ENCODE measurements at regions not wholly inside any gene's neighbourhood (a gene's known extent, or its start where the extent isn't known, plus 50 kb on each side); places are given as distances from the start of the nearest gene placed in this dataset.

DNA sequence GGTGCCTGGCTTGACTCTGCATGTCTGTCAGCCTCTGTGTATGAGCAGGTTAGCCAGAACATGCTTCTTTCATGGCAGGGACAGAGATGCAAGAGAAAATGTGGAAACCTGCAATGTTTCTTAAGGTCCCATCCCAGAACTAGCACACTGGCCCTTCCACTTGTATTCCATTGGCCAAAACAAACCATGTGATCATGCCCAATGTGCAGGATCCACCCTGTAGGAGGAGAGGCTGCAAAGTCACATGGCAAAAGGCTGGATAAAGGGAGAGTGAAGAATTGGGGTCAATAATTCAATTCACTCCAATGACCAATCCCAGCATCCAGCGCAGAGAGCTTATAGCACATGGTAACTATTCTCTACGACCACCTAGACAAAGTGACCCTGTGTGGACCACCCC is 405.5 kb downstream of the MIAT start:
- no peak for ATAC-seq
- TF ChIP-seq ARNTL (CRISPR knock-in tag; IDR thresholded peaks at IDR 0.05; ENCODE audit: borderline replicate concordance, low read depth) (no peak), ESRRG (CRISPR knock-in tag; IDR thresholded peaks at IDR 0.05) (no peak), BACH2 (CRISPR knock-in tag; IDR thresholded peaks at IDR 0.05; ENCODE audit: borderline replicate concordance) (no peak), OSR1 (CRISPR knock-in tag; IDR thresholded peaks at IDR 0.05) (no peak), PATZ1 (CRISPR knock-in tag; IDR thresholded peaks at IDR 0.05; ENCODE audit: borderline replicate concordance) (no peak), TCF4 (CRISPR knock-in tag; IDR thresholded peaks at IDR 0.05; ENCODE audit: borderline replicate concordance) (no peak), ZFP30 (CRISPR knock-in tag; IDR thresholded peaks at IDR 0.05) (no peak), ZNF565 (CRISPR knock-in tag; conservative IDR thresholded peaks at IDR 0.05; ENCODE audit: low read depth) (no peak), PPARA (CRISPR knock-in tag; IDR thresholded peaks at IDR 0.05; ENCODE audit: borderline replicate concordance) (no peak), ISL1 (CRISPR knock-in tag; IDR thresholded peaks at IDR 0.05) (no peak), GLIS3 (CRISPR knock-in tag; IDR thresholded peaks at IDR 0.05) (no peak), ZNF8 (CRISPR knock-in tag; IDR thresholded peaks at IDR 0.05) (no peak)
- TF ChIP-seq, protein P1, sequence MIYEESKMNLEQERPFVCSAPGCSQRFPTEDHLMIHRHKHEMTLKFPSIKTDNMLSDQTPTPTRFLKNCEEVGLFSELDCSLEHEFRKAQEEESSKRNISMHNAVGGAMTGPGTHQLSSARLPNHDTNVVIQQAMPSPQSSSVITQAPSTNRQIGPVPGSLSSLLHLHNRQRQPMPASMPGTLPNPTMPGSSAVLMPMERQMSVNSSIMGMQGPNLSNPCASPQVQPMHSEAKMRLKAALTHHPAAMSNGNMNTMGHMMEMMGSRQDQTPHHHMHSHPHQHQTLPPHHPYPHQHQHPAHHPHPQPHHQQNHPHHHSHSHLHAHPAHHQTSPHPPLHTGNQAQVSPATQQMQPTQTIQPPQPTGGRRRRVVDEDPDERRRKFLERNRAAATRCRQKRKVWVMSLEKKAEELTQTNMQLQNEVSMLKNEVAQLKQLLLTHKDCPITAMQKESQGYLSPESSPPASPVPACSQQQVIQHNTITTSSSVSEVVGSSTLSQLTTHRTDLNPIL (CRISPR knock-in tag; IDR thresholded peaks at IDR 0.05; ENCODE audit: low read depth), result no peak

GRCh38 chr22:27063406-27063805 is 406.0 kb downstream of the MIAT start:
- TF ChIP-seq CSDC2 (CRISPR knock-in tag; IDR thresholded peaks at IDR 0.05), result no peak
- no peak for TF ChIP-seq ISL1 (CRISPR knock-in tag; IDR thresholded peaks at IDR 0.05)
- no peak for TF ChIP-seq ZFP3 (CRISPR knock-in tag; IDR thresholded peaks at IDR 0.05)
- no peak for TF ChIP-seq ESRRG (CRISPR knock-in tag; IDR thresholded peaks at IDR 0.05)
- TF ChIP-seq SNAI2 (CRISPR knock-in tag; IDR thresholded peaks at IDR 0.05), result no peak
- no peak for ATAC-seq

GRCh38 chr22:27063841-27064240 is 406.5 kb downstream of the MIAT start:
- no peak for ATAC-seq
- TF ChIP-seq CSRNP3 (CRISPR knock-in tag; IDR thresholded peaks at IDR 0.05) (no peak), ZNF8 (CRISPR knock-in tag; IDR thresholded peaks at IDR 0.05) (no peak), ARNTL (CRISPR knock-in tag; IDR thresholded peaks at IDR 0.05; ENCODE audit: borderline replicate concordance, low read depth) (no peak), ZNF565 (CRISPR knock-in tag; conservative IDR thresholded peaks at IDR 0.05; ENCODE audit: low read depth) (no peak), ISL1 (CRISPR knock-in tag; IDR thresholded peaks at IDR 0.05) (no peak), TCF4 (CRISPR knock-in tag; IDR thresholded peaks at IDR 0.05; ENCODE audit: borderline replicate concordance) (no peak), CSDC2 (CRISPR knock-in tag; IDR thresholded peaks at IDR 0.05) (no peak), ZFP30 (CRISPR knock-in tag; IDR thresholded peaks at IDR 0.05) (no peak), TOX (CRISPR knock-in tag; IDR thresholded peaks at IDR 0.05; ENCODE audit: borderline replicate concordance) (no peak), OSR1 (CRISPR knock-in tag; IDR thresholded peaks at IDR 0.05) (no peak), SNAI2 (CRISPR knock-in tag; IDR thresholded peaks at IDR 0.05) (no peak), ESRRG (CRISPR knock-in tag; IDR thresholded peaks at IDR 0.05) (no peak), RARB (CRISPR knock-in tag; IDR thresholded peaks at IDR 0.05) (no peak), ZNF70 (CRISPR knock-in tag; IDR thresholded peaks at IDR 0.05) (no peak), PATZ1 (CRISPR knock-in tag; IDR thresholded peaks at IDR 0.05; ENCODE audit: borderline replicate concordance) (no peak), PPARA (CRISPR knock-in tag; IDR thresholded peaks at IDR 0.05; ENCODE audit: borderline replicate concordance) (no peak)
- TF ChIP-seq, protein P2, sequence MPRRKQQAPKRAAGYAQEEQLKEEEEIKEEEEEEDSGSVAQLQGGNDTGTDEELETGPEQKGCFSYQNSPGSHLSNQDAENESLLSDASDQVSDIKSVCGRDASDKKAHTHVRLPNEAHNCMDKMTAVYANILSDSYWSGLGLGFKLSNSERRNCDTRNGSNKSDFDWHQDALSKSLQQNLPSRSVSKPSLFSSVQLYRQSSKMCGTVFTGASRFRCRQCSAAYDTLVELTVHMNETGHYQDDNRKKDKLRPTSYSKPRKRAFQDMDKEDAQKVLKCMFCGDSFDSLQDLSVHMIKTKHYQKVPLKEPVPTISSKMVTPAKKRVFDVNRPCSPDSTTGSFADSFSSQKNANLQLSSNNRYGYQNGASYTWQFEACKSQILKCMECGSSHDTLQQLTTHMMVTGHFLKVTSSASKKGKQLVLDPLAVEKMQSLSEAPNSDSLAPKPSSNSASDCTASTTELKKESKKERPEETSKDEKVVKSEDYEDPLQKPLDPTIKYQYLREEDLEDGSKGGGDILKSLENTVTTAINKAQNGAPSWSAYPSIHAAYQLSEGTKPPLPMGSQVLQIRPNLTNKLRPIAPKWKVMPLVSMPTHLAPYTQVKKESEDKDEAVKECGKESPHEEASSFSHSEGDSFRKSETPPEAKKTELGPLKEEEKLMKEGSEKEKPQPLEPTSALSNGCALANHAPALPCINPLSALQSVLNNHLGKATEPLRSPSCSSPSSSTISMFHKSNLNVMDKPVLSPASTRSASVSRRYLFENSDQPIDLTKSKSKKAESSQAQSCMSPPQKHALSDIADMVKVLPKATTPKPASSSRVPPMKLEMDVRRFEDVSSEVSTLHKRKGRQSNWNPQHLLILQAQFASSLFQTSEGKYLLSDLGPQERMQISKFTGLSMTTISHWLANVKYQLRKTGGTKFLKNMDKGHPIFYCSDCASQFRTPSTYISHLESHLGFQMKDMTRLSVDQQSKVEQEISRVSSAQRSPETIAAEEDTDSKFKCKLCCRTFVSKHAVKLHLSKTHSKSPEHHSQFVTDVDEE (CRISPR knock-in tag; IDR thresholded peaks at IDR 0.05), result no peak
- TF ChIP-seq, protein P3, sequence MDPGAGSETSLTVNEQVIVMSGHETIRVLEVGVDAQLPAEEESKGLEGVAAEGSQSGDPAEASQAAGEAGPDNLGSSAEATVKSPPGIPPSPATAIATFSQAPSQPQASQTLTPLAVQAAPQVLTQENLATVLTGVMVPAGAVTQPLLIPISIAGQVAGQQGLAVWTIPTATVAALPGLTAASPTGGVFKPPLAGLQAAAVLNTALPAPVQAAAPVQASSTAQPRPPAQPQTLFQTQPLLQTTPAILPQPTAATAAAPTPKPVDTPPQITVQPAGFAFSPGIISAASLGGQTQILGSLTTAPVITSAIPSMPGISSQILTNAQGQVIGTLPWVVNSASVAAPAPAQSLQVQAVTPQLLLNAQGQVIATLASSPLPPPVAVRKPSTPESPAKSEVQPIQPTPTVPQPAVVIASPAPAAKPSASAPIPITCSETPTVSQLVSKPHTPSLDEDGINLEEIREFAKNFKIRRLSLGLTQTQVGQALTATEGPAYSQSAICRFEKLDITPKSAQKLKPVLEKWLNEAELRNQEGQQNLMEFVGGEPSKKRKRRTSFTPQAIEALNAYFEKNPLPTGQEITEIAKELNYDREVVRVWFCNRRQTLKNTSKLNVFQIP (CRISPR knock-in tag; IDR thresholded peaks at IDR 0.05; ENCODE audit: borderline replicate concordance, low read depth), result no peak
